HAP-1 (cell line): ENCODE measurements at regions not wholly inside any gene's neighbourhood (a gene's known extent, or its start where the extent isn't known, plus 50 kb on each side); places are given as distances from the start of the nearest gene placed in this dataset.
"Not testable (repeated sequence)": the region's sequence is repeated elsewhere in the genome, so short reads cannot be mapped to it uniquely, and the experiment has no call there.

Source experiments
- DNase-seq, 2 experiments: peaks; one replicate each; pipeline ENCODE4 v3.0.0-alpha.2; 2016 to 2020; ENCODE audit warnings: low spot score in 2 of 2
- H3K27me3 ChIP-seq: fragments of 250-450 bp; sonication (Bioruptor Pico); 2 replicates; pipeline ENCODE4 v1.5.1; 2020; ENCODE audit warnings: low read depth, mild to moderate bottlenecking, moderate library complexity
- H3K36me3 ChIP-seq: fragments of 250-450 bp; sonication (Bioruptor Pico); replicated peaks from 2 replicates; pipeline ENCODE4 v1.5.1; 2020; ENCODE audit warnings: mild to moderate bottlenecking
- H3K4me1 ChIP-seq: fragments of 250-450 bp; sonication (Bioruptor Pico); 2 replicates; pipeline ENCODE4 v1.5.1; 2020; ENCODE audit warnings: mild to moderate bottlenecking
- H3K4me3 ChIP-seq: fragments of 250-450 bp; sonication (Bioruptor Pico); 2 replicates; pipeline ENCODE4 v1.5.1; 2020; ENCODE audit warnings: mild to moderate bottlenecking, moderate library complexity
- H3K9me3 ChIP-seq: fragments of 250-450 bp; sonication (Bioruptor Pico); 2 replicates; pipeline ENCODE4 v1.5.1; 2020; ENCODE audit warnings: mild to moderate bottlenecking, moderate library complexity
- in situ Hi-C: fragments of 300-500 bp; cut with MboI; formaldehyde crosslinking; loops from 3 replicates; pipeline ENCODE4 v1.14.3; 2020; ENCODE audit warnings: low sequenced_read_pairs, inconsistent platforms, mixed read lengths

DNA sequence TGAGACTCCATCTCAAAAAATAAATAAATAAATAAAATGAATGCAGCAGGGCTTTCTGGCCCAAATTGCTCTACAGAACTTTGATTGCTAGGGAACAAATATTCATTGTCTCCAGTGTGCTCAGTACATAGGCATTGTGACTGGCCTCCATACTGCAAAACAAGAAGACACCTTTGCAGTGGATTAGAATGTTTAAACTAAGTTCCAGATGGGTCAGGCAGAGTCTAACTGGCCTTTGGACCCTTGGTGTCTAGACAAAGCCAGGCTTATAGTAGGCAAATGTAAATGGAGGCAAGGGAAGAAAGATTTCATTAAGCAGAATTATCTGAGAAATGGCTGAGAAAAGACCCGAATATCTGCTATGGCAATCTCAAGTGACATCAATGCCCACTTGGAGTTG lies 335.2 kb upstream of the C2CD4B start:
- DNase-seq, result no peak
- Histone ChIP-seq H3K36me3 (no peaks in the 10 kb centered on the region; the same call in 1 of the 2 replicates), H3K4me1 (peaks cover 9% of the 10 kb centered on the region), H3K27me3 (no peaks in the 10 kb centered on the region), H3K9me3 (no peaks in the 10 kb centered on the region), H3K4me3 (no peak overlapping the region)
- in situ Hi-C loops, result no loop called here

DNA sequence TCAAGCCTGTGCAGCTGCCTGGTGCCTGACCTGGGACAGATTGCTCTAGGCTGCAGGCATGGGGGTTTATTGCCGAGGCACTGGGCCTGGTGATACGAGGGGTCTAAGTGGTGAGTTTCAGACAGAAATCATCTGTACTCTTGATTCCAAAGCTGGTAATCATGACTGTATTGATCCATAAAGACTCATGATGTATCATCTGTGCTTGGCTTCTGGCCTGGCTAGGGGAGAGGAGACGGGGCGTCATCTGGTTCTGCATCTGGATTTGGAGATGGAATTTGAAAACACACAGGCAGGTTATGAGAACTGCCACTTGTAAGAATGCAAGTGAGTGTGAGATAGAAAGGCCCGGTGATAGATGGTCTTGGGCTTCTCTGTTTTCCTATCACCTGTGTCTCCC lies 337.4 kb upstream of the C2CD4B start:
- no peak overlapping the region for H3K4me3 ChIP-seq
- H3K27me3 ChIP-seq, result no peaks in the 10 kb centered on the region
- H3K9me3 ChIP-seq, result no peaks in the 10 kb centered on the region
- peaks cover 4% of the 10 kb centered on the region for H3K4me1 ChIP-seq
- DNase-seq, result no peak
- H3K36me3 ChIP-seq, result no peaks in the 10 kb centered on the region; the same call in 1 of the 2 replicates
- in situ Hi-C loops, result no loop called here

DNA sequence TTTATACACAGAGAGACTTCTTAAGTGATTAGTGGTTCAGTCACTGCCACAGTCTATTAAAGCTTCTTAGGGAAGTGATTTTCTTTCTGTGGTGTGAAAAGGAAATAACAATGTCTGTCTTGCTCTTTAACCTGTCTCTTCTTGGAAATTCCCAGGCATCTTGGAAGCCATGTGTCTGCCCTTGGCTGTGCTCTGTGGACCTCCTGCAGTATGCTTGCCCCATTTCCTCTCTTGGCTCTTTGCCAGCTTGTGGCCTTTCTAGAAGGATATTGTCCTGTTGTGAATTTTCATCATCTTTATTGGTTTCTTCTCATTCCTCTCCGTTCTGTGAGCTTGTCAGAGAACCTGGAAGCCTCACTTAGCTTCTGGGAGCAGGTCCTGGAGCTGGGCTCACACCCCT lies 338.4 kb upstream of the C2CD4B start:
- peak in 1 of 2 experiments; percentile 40 for DNase-seq
- in situ Hi-C loops, result no loop called here
- Histone ChIP-seq H3K4me3 (no peak overlapping the region), H3K4me1 (peaks cover 4% of the 10 kb centered on the region), H3K36me3 (no peaks in the 10 kb centered on the region; the same call in 1 of the 2 replicates), H3K9me3 (no peaks in the 10 kb centered on the region), H3K27me3 (no peaks in the 10 kb centered on the region)

DNA sequence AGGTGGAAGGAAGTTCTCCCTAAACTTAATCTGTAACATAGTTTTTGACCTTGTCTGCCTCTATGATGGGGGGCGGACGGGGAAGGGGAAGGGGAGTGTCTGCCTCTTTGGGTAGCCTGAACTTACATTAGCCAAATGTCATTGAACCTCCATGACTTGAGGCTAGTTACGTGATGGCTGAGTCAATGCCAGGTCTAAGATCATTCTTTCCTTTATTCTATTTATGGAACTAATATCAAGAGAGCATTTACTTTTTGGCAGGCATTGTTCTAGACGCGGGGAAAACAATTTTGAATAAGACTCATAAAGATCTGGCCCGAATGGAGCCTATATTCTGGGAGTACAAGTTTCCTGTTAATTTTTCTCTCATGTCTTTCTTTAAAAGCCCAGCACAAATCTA lies 340.7 kb upstream of the C2CD4B start:
- Histone ChIP-seq H3K4me1 (no peaks in the 10 kb centered on the region; the same call in 1 of the 2 replicates), H3K27me3 (no peaks in the 10 kb centered on the region), H3K9me3 (no peaks in the 10 kb centered on the region), H3K4me3 (no peak overlapping the region), H3K36me3 (no peaks in the 10 kb centered on the region; the same call in 1 of the 2 replicates)
- in situ Hi-C loops, result no loop called here
- DNase-seq, result no peak

DNA sequence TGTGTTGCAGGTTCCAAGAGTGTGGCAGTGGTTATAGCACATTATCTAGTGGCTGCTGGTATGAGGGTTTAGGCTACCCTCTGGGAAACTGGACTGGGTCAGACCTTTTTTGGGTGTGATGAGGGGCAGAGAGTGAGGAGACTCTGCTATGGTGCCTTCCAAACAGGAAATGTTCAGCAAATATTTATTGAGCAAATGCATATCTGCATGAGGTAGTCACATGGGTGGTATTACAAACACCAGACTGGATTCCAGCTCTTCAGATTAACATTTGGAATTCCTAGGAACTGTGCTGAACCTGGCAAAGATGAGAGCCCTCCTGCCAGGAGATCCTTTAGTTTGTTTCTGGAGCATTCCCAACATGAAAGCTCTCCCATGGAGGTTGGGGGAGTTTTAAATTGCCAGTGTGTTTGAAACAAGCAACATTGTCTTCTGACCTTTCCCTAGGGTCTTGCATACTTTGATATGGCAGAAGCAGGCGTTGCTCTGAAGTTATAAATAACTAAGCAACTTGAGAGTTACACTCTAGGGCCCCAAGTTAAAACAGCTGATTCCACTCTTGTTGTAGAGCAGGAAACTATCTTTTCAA lies 341.2 kb upstream of the C2CD4B start:
- Histone ChIP-seq H3K27me3 (no peaks in the 10 kb centered on the region), H3K4me1 (no peaks in the 10 kb centered on the region; the same call in 1 of the 2 replicates), H3K4me3 (no peak overlapping the region), H3K36me3 (no peaks in the 10 kb centered on the region; the same call in 1 of the 2 replicates), H3K9me3 (no peaks in the 10 kb centered on the region)
- no peak for DNase-seq
- in situ Hi-C loops, result no loop called here

DNA sequence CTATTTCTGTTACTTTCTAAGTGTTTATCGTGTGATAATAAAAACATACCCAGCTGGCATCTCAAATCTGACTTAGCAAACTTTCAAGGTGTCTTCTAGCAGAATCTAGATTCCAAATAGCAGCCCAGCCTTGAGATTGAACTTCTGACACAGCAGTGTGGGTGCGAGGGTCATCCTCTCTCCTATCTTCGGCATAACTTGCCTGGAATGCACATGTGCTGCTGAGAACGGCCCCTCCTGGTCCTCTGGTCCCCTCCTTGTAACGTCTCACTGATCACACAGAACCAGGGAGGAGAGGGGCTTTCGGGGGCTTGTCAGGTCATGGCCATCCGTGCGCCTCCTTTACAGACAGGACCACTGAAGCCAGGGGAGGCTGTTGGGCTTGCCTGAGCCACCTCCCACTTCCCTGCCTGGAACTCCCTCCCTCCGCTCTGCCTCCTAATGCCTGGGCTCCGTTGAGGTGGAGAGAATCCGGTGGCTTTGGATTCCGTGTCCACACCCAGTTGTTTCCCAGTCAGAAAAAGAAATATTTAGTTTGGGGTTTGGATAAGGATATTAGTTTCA lies 344.4 kb upstream of the C2CD4B start:
- Histone ChIP-seq H3K9me3 (no peaks in the 10 kb centered on the region), H3K4me1 (peaks cover 12% of the 10 kb centered on the region), H3K27me3 (no peaks in the 10 kb centered on the region), H3K4me3 (no peak overlapping the region), H3K36me3 (no peaks in the 10 kb centered on the region)
- in situ Hi-C loops, result no loop called here
- DNase-seq, result no peak

DNA sequence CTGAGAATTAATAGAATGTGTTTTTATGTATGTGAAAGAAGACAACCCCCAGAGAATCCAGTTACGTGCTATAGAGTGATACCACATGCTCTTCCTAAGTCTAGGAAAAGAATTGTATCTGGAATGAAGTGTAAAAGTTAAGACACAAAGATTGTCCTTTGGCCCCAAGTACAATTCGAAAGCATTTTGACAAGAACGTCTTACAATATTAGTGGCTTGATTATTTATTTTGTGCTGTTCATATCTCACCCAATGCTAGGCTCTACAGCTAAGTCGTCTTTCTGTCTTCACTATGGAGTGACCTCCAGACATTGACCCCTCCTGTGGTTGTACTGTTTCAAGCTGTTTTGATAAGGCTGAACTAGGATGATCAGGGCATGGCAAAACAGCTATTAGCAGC lies 345.7 kb upstream of the C2CD4B start:
- no peaks in the 10 kb centered on the region for H3K9me3 ChIP-seq
- no peak for DNase-seq
- H3K27me3 ChIP-seq, result no peaks in the 10 kb centered on the region
- no peak overlapping the region for H3K4me3 ChIP-seq
- no peaks in the 10 kb centered on the region for H3K36me3 ChIP-seq
- peaks cover 21% of the 10 kb centered on the region for H3K4me1 ChIP-seq
- in situ Hi-C loops, result no loop called here

DNA sequence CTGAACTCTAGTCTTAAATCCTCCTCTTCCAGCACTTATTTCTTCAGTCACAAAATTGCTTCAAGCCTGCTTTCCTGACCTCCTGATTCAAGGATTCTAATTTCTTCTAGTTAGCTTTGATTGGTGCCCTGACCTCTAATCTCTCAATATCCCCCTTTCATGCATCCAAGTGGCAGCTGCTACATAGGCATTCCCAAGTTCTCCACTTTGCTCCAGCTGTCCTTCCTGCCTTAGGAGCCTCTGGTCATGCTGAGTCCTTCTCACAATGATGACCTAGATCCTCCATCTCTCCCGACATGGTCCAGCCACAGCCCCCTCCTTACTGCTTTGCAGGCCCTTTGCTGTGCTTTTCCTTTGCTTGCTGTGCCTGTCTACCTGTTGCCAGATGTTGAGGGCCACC lies 347.8 kb upstream of the C2CD4B start:
- in situ Hi-C loops, result no loop called here
- peaks cover 21% of the 10 kb centered on the region for H3K4me1 ChIP-seq
- DNase-seq, result no peak

DNA sequence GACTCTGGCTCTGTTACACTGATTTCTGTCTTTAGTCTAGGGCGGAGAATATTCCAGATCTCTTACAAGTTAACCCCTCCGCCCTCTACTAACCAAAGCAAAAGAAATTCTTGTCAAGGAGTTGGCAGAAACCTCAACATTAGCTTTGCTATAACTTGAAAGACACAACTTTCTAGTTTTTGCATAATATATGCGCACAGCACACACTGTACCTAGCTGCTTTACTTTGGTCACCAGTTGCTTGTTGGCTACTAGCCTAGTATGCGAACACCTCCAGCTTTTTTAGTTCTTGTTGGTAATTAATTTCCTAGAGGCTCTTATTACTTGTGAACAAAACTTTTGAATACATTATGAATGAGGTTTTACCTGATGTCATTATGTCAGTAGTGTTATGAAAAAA lies 348.8 kb upstream of the C2CD4B start:
- Histone ChIP-seq H3K4me3 (no peak overlapping the region), H3K9me3 (no peaks in the 10 kb centered on the region), H3K36me3 (no peaks in the 10 kb centered on the region), H3K4me1 (peaks cover 26% of the 10 kb centered on the region), H3K27me3 (no peaks in the 10 kb centered on the region)
- in situ Hi-C loops, result no loop called here
- no peak for DNase-seq

More for the DNA sequence above, 347.8 kb upstream of the C2CD4B start:
- Histone ChIP-seq H3K9me3 (no peaks in the 10 kb centered on the region), H3K27me3 (no peaks in the 10 kb centered on the region), H3K4me3 (no peak overlapping the region), H3K36me3 (no peaks in the 10 kb centered on the region)

DNA sequence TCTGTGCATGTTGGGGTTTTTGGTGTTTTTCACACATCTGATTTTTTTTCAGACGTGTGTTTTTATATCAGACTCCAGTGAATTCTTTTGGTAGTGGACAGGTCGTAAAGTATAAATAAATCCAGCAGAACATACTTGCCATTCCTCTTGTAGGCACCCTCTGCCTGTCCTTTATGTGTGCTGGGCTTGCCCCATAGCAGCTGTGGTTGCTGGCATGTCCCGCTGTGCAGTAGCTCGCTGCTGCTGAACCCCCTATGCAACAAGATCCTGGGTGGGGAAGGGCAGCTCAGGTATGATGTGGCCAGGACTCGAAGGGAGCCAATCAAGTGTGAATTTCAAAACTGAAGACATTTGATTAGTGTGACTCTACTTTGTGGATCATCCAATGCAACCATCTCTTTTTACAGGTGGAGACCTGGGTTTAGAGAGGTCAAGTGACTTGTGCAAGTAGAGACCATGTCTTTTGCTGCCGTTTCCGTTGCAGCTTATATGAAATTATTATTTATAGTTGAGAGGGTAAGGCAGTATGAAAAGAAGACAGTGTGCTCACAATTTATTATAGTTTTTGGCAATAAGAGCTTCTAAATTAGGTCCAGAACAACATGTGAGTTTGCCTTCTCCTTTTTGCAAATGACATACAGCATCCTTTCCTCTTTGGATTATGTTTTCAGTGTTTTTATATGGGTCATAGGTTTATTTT lies 350.8 kb upstream of the C2CD4B start:
- H3K9me3 ChIP-seq, result no peaks in the 10 kb centered on the region
- no peak for DNase-seq
- no peaks in the 10 kb centered on the region for H3K36me3 ChIP-seq
- no peak overlapping the region for H3K4me3 ChIP-seq
- in situ Hi-C loops, result no loop called here
- no peaks in the 10 kb centered on the region for H3K27me3 ChIP-seq
- H3K4me1 ChIP-seq, result peaks cover 38% of the 10 kb centered on the region

DNA sequence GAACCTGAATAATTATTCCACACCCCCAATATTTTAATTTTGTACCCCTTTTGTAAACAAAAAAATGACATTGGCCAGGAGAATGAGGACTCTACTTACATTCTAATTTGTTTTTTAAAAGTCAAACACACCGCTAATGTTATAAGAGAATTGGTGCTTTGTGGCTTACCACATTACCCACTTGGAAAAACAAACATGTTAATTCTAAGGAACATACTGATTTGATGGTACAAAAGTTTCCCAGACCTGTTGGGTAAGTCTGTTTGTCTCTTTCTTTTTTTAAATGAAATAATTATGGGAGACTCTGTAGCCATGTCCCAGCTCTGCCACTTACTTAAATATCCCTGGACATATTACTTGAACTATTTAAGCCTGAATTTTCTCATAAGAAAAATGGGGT lies 352.5 kb upstream of the C2CD4B start:
- Histone ChIP-seq H3K4me1 (peaks cover 50% of the 10 kb centered on the region), H3K9me3 (no peaks in the 10 kb centered on the region), H3K4me3 (no peak overlapping the region), H3K36me3 (no peaks in the 10 kb centered on the region), H3K27me3 (no peaks in the 10 kb centered on the region)
- in situ Hi-C loops, result no loop called here
- no peak for DNase-seq

DNA sequence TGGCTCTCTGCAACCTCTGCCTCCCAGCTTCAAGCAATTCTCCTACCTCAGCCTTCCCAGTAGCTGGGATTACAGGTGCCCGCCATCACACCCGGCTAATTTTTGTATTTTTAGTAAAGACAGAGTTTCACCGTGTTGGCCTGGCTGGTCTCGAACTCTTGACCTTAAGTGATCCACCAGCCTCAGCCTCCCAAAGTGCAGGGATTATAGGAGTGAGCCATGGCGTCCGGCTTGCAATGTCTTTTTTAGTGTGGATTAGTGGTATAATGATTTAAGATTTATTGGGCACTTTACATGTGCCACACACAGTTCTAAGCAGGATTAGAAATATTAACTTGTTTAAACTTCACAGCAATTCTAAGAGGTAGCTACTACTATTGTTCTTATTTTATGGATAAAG lies 353.6 kb upstream of the C2CD4B start:
- in situ Hi-C loops, H3K9me3 ChIP-seq, H3K36me3 ChIP-seq, H3K27me3 ChIP-seq, H3K4me3 ChIP-seq: not testable (repeated sequence)
- H3K4me1 ChIP-seq, result peaks cover 46% of the 10 kb centered on the region
- peak in 1 of 2 experiments; percentile 54 for DNase-seq

DNA sequence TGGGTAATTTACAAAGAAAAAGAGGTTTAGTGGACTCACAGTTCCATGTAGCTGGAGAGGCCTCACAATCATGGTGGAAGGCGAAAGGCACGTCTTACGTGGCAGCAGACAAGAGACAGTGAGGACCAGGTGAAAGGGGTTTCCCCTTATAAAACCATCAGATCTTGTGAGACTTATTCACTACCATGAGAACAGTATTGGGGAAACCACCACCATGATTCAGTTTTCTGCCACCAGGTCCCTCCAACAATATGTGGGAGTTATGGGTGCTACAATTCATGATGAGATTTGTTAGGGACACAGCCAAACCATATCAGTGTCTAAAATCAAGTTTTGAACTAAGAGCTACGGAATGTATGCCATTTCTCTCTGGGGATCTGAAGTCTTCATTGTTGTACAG lies 354.8 kb upstream of the C2CD4B start:
- Histone ChIP-seq H3K4me1 (peaks cover 33% of the 10 kb centered on the region), H3K36me3 (no peaks in the 10 kb centered on the region), H3K9me3 (no peaks in the 10 kb centered on the region), H3K27me3 (peaks cover 11% of the 10 kb centered on the region), H3K4me3 (no peak overlapping the region)
- in situ Hi-C loops, result no loop called here
- DNase-seq, result no peak

DNA sequence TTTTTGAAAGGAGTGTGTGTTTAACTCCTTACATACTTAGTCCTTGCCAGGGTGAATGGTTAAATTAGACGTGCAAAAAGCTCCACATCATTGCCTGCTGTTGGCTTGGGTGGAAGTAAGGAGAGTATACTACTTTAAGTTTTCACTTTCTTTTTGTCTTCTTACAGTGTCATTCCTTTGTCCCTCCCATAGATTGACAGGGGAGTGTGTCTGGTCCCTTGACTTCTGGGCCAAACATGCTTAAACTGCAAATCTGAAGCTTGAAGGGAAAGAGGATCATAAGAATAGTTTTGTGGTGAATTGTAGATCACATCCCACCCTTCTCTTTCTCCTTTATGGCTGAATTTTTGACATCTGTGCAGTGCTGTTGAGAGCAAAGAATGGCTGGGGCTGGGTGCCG lies 355.8 kb upstream of the C2CD4B start:
- DNase-seq, result no peak
- H3K4me1 ChIP-seq, result peaks cover 28% of the 10 kb centered on the region
- in situ Hi-C loops, result no loop called here
- H3K27me3 ChIP-seq, result peaks cover 11% of the 10 kb centered on the region
- no peaks in the 10 kb centered on the region for H3K36me3 ChIP-seq
- H3K9me3 ChIP-seq, result no peaks in the 10 kb centered on the region
- H3K4me3 ChIP-seq, result no peak overlapping the region
